ENCODE measurements at regions not wholly inside any gene's neighbourhood (a gene's known extent, or its start where the extent isn't known, plus 50 kb on each side); places are given as distances from the start of the nearest gene placed in this dataset.
A peak's percentile ranks its signal among the peaks of the same experiment; 100 is the strongest.

DNA sequence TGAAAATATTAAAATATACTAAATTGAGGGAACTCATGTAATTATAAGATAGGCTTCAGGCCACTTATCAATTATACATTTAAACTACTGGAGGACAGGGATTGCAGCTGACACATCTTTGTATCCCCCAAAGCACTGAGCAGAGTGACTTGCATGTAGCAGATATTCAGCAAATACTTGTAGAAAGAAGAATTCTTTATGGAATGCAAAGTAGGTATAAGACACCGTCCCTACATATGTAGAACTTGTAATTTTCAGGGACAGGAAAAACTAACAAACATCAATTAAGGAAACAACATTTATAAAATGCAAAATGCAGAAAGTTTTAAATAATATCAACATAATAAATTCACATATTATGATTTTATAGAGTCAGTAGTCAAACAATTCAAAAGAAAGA lies 719.2 kb downstream of the OLFM4 start:
- DNase-seq, result no peak

DNA sequence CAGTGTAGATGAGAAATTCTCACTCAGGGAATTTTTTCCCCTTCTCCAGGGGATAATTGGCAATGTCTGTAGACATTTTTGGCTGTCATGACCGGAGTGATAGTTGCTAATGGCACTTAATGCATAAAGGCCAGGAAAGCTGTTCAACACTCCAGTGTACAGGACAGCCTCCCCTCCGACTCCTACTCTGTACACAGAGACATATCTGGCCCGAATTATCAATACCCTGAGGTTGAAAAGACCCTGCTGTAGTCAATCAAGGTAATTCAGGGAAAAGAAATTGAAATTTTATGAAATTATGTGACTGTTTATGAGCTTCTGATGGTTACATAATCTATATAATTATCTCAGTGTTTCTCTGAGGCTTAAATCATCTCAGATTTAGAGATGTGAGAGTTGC lies 720.7 kb downstream of the OLFM4 start:
- no peak for DNase-seq

DNA sequence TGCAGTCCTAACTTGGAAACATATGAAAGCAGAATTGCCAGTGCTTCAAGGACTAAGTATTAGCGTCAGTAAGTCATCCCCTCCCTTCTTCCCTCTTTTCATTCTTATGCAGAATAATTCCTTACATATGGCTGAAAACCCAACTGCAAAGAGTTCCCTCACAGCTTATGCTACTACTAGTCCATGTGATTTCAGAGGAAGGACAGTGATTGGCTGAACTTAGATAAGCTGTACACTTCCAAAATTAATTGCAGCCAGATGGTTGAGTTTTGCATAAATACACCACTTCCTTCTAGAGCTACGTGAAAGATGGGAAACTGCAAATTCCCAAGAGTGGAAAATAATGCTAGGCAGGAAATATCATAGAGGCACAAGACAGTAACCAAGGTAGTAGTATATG lies 730.4 kb downstream of the OLFM4 start:
- DNase-seq, result no peak

DNA sequence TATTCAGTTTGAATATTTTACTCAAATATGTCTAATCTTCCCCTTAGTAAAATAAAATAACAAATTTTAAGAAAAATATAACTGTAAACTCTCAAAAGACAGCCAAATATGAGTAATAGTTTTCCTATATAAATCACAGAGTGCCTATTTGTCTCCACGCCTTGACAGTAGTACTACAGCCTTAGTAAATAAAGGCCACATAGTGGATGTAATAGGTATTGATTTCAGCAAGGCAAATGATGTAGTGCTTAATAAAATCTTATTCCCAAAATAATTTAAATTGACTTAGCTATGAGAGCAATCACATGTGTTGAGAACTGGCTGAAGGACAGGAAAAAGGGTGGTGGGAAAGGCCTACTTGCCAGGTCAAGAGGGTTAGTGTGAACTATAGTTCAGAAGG lies 747.2 kb downstream of the OLFM4 start:
- DNase-seq, result no peak

DNA sequence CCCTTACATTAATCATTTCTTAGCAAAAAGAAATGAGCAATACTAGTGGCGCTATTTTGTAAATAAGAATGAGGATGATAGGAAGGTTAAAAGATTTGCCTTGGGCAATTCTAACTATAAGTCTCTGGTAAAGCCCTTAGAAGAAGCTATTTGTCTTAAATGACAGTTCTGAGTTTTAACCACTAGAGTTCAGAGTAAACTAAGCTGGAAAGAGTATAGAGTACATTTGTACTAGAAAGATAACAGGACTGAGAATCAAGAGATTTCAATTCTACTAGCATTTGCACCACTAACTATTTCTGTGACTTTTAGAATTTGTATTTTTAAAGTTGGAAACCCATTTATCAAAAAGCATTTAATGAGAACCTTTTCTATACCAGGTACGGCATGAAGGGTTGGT lies 750.3 kb downstream of the OLFM4 start:
- no peak for DNase-seq

DNA sequence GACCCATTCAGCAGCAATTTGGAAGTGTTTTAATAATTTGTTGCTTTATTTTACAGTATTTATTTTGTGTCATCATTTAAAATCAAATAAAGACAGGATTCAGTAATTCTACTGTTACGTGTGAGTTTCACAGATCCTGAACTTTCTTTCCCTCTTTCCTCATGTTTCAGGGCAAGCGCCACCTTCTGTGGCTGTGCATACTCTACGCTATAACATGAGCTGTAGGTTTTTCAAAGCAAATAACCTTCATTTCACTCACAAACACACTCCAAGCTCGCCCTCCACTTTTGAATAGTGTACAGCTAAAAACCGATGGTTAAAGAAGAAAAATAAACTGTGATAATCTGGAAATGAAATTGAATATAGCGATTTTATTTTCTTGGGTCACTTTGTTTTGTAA lies 753.3 kb downstream of the OLFM4 start:
- DNase-seq, result peak in 1 of 2 experiments; percentile 4

DNA sequence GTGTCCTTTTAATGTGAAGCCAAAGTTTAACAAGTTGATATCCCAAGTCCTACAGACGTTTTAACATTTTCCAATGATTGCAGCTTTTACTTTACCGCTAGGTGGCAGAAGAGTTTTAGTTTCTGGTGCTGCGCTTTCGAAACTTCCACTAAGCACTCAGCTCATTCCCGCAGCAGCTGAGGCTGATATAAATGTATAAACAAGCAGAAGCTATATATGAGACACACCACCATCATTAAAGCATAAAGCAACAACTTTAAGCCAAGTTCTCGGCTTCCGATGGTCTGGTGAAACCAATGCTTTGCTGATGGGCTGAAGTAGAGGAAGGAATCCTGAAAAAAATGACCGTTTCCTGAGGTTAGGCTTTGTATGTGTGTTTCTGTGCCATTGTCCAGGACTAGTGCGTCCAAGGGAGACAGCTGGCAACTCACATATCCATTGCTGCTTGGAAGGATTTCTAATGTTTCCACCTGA lies 753.9 kb downstream of the OLFM4 start:
- DNase-seq, result peak in 1 of 2 experiments; percentile 50

DNA sequence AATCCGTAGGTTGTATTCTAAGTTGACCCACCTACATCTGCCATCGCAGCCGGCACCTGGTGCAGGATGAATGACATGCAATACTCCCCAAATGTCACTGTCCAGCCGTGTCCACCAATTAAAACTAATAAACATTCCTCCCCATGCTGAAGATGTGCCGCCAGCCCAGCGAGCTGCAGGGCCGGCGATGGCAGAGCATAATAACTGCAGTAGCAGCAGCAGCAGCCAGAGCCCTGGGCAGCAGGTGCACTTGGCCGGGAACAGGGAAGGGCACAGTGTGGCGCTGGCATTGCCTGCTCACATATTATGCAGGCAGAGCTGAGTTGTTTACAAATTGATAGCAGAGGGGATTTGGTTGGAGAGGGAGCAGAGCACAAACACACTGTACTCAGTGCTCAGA lies 754.9 kb downstream of the OLFM4 start:
- DNase-seq, result no peak

DNA sequence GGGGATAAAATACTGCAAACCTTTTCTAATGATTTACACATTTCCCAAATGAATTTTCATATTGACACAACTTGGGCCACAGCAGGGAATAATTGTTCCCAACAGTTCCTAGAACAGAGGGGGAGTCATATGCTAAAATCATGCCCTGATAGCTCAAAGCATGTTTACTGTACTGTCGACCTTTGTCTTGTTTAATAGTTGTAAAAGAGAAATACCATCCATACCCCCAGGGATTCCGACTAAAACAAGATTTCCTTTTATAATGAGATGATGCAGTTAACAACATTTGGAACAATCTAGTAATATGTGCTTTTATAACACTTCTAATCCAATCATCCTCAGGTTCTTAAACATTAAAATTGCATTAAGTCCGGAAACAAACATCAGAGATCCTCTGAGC lies 759.7 kb downstream of the OLFM4 start:
- no peak for DNase-seq

DNA sequence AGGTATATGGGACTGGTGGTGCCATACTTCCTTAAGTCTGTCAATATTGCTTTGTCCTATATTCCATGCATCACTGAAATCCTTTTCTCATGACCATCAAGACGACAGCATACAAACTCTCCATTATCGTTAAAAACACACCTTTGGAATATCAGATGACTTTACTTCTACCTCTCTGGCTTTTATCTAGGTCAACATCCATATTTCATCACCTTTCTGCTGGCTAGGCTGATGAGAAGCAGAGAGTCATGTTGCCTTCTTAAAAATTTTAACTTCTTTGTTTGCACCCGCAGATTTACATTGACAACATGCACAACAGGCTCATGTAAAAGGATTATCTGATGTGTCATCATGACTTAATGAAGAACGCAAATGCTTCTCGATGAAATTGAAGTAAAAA lies 771.4 kb downstream of the OLFM4 start:
- no peak for DNase-seq

DNA sequence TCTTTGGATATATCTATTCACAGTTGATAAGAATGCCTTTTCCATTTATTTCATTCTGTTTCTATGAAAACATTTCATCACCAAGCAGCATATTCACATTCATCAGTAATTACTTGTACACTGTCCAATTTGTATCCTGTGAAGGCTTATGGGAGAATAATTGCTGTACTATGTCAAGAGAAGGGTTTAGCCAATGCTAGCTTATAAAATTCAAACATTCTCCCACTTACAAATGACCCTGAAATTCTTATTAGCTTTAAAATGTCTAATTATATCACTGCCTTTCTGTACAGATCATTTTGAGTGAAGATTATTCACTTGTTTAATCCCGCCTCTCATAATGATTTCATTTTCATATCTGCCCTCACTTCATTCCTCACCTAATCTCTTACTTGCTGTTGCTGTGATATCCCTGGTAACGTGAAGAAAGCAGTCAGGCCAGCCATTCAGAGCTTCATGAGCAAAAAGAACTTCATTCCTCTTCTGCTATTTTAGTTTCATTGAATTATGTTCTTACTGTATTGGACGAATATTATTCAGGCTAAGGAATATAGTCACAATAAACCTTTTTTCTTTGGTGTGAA lies 778.7 kb downstream of the OLFM4 start:
- DNase-seq, result no peak

DNA sequence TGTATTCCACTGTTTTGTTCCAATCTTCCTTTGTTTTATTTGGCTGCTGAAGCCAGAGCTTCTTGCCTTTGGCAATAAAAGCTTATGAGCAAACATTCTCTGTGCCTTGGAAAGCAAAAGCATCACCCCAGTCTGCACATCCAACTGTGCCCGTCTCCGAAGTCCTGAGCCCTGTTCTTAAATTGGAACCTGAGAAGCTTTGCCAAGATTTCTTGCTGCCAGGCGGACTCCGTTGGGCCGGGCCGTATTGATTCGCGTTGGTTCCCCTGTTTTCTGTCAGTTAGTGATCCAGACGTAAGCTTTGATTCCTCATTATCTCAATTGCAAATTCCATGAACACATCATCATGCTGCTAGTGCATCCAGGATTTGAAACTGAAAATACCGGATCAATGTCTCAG lies 793.0 kb downstream of the OLFM4 start:
- no peak for DNase-seq

DNA sequence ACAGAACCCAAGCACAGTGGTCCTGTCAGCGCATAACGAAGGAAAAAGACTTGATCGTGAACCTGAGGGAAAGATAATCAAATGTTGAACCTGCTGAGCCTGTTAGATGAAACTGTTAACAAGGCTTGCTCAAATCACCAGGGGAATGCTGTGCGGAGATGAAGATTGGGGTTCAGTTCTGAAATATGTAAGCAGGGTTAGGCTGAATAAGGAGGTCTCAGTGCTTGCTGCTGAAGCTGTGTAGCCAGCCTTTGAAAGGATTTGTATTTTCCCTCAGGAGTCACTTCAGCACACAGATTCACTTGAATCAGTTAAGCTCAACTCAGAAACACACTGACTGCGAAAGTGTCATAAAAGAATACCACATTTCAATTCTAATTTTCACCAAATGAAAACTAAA lies 793.5 kb downstream of the OLFM4 start:
- no peak for DNase-seq

DNA sequence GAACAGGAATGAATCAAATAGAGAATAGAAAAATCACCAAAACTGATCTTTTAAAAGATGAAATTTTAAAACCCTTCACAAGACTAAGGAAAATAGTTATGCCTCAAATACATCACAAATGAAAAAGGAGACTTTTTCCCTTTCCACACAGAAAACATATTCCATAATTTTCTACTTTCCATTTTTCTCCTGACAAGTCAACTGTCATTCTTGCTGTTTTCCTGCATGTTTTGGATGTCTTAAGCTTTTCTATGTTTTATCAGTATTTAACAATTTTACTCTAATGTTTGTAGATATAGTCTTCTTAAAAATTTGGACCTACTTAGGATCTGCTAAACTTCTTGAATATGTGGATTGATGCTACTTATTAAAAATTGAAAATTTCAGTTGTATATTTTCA lies 810.8 kb downstream of the OLFM4 start:
- DNase-seq, result no peak

DNA sequence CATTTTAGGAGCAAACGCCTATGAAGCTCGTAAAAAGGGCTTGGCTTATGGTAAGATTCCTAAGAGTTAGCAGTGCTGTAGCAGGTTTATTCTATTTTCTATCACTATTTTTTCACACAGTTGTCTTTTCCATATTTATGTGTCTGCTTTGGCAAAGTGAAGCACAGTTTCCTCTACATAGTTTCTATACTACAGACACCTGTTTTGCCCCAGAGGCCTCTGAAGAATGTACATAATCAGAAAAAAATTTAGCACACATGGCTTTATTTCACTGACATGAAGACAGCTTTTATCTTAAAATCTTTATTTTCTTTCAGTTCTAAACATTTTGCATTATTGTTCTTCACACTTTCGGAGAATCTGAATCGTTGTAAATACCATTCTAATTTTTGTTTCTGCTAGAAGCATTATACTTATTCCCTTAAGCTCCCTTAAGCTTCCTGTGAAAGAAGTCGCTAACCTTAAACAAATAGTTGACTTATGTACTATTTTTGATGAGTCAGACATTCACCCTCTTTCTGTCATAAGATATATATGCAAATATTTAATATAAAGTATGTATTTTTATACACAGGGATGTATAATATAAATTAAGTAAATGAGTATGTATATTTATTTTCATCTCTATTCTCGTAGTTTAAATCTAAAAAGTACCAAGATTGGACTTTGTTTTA lies 816.0 kb downstream of the OLFM4 start:
- DNase-seq, result no peak

DNA sequence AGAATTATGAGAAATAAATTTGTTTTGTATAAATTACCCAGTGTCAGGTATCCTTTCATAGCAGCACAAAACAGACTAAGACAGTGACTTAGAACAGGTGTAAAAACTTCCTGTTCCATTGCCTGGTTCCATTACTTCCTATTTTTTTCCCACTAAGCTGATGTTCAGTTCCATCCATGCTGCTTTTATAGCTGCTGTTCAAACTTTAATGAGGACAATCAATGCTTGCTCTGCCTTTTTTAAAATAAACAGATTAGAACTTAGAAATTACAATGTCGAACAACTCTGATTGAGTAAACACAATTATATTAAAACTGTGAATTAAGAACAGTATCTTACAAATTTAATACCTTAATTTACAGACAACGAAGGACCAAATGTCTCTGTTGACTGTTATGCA lies 818.9 kb downstream of the OLFM4 start:
- DNase-seq, result no peak

DNA sequence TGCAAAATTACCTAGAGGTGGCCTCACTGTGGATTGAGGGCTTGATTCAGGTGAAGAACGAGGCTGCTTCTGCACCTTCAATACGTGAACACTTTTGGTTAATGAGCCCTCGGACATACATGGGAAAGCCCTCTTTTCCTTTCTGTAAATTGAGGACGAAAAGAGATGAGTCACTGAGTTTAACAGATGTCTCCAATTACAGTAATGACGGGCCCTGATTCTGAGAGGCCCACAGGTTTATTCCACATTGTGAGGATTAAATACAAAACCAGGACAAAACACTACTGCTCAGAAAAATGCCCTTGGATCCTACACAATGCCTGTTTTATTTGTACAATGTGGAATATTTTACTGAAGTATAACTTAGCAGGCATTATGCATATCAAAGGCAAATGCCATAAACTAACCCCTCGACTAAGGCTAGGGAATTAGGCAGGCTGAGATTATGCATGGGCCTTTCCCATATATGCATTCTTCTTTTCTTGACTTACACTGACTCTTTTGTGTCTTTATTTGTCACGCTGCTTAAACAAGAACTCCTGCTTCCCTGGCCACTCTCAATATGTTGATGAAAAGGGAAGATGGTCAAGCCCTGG lies 819.9 kb downstream of the OLFM4 start:
- DNase-seq, result no peak

DNA sequence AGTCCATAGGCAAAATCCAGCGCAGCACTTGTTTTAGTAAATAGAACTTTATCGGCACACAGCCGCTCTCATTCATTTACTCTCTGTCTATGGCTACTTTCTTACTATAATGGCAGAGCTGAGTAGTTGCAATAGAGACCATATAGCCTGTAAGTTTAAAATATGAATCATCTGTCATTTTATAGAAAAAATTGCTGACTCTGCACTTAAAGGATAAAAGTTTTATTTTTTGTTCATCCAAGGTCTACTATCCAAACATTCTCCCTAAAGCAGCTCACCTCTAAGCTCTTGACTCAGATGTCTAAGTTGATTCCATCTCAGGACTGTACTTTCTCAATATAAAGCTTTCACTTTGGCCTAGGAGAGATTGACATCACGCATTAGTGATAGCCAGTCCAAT lies 825.7 kb downstream of the OLFM4 start:
- no peak for DNase-seq

DNA sequence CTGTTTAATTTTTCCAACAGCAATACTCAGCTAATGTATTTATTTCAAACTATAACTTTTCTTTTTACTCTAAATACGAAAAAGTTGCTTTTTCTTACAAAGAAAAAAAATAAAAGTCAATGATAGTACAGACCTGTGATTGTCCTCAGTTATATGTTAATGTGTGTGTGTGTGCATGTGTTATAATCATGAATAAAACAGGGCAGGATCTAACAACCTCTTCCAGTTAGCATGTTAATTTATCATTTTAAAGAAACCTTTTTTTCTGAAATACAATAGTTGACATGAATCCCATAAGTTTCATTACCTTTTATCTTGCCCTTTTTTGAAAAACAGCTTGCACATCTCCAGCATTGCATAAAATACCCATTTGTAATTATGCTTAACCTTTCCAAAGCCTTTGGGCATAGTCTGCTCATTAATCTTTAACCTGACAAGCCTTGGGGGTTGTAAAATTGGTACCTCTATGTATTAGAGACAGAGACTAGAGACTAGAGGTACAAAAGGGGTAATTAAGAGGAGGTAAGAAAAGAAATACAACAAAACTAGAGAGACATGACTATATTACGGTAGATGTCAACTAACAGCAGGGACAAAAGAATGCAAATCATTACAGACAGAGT lies 828.1 kb downstream of the OLFM4 start:
- no peak for DNase-seq

DNA sequence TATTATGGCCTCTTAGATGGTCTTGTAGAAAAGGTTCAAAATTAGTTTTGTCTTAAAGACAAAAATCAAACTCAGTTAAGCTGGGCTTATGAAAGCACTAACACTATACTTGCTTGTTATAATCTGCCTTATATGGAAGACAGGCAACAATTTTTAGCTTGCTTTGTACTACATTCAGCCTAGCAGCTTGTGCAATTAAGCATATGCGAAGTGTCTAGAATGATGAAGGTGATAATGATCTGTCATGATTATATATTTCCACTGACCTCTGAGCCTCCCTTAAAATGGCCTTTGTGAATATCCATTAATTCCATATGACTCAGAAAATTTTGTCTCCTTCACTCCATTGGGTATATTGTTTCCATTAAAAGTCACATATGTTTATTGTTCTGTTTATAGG lies 834.9 kb downstream of the OLFM4 start:
- DNase-seq, result no peak

DNA sequence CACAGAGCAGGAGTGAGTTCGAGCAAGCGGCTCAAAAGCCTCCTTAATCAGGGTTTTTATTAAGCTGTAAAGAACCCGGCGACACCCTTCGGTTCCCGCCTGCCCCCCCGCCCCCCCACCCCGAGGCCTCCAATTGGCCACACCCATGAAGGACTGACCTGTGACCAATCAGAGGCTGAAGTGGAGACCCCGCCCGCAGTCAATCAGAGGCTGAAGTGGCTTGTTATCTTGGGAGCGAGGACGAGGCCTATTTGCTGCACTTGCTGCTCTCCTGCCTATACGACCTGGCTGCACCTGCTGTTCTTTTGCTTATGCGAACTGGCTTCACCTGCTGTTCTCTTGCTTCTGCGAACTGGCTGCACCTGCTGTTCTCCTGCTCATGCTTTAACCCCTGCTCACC lies 844.9 kb downstream of the OLFM4 start:
- no peak for DNase-seq

DNA sequence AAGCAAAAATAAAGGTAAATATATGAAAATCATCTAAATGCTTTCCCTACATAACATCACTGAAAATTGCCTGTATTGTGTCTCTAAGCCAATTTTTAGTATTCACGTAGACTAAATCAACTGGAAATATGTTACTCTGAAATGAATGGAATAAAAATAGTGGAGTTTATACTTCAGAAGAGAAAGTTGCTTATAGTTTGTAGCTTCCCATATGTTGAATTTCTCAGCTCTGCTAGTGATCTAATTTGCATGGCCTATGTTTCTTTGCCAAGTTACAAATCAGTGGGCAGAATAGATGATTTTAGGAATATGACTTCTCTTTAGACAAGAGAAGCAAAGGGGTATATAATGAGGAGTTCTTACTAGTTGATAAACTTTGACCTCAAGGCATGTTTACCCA lies 850.2 kb downstream of the OLFM4 start:
- DNase-seq, result no peak

DNA sequence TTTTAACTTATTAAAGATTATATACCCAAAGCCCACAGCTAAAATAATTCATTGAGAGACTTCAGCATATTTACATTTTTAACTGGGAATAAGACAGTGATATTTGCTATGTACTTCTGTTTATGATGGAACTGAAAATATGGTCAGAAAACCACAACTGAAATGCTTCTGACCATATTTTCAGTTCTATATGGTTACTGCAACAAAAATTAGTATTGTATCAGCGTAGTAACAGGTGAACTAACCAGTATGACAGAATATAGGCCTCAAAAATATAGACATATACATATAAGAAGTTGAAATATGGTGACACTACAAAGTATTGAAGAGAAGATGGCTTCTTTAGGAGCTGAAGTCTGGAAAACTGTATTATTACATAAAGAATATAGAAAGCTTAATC lies 857.4 kb downstream of the OLFM4 start:
- no peak for DNase-seq

DNA sequence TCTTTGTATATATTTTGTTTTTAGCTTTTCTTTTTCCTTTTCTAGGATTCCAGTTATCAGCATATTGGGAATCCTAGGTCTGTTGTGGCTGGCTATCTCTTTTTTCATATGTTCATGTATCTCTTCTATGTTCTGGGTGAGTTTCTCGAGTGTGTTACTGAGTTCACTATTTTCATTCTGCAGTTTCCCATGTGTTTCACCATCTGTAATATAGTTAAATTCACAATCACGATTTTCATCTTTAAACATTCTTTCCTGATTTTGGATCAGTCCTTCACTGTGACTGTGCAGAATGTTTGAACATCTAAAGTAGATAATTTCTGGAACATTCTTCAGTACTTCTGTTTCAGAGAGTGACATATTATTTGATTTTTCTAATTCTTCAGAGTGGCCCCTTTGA lies 862.1 kb downstream of the OLFM4 start:
- no peak for DNase-seq
